HG02571 (cell line): ENCODE measurements at regions not wholly inside any gene's neighbourhood (a gene's known extent, or its start where the extent isn't known, plus 50 kb on each side); places are given as distances from the start of the nearest gene placed in this dataset.

Experiments
- ATAC-seq: cut with Tn5 transposase; IDR thresholded peaks from one replicate; pipeline ENCODE4 v1.9.1; 2021; ENCODE audit warnings: mild to moderate bottlenecking, moderate library complexity; ENCODE audit not compliant: unreplicated experiment

DNA sequence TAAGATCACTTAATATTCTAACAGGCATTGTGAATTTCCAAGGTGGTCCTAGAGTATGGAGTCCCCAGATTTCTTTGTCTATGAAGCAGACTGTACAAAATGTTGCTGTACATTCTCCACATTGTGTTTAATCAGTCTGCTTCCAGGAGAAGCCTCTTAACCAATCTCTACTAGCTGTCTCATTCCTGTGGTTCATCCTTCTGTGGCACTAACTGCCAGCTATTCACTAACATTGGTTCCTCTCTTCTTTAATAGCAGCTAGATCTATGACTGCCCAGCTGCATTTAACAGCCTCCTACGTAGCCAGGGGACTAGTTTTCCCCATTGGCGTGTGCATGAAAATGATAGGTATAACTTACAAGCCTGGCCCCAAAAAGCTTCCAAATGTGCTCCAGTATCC is 395.4 kb downstream of the SAMD5 start:
- no peak for ATAC-seq

GRCh38 chr6:147904416-147904815 is 395.9 kb downstream of the SAMD5 start:
- ATAC-seq = no peak

DNA sequence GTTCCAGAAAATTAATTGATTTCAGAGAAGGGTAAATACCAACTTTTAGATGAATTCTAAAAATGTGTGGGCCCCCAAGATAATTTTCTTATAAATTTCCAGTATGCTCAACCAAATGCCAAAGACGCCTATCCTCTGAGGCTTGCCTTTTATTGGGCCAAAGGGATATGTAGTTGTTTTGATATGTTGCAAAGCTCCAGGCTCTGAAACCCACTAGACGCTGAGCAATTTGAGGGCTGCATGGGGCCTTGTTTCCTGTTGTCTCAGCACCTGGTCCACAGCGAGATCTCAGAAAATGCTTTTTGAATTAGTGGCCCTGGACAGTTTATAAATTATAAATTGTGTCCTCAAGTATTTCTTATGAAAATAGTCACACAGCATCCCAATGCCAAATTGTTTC is 397.2 kb downstream of the SAMD5 start:
- ATAC-seq = no peak

DNA sequence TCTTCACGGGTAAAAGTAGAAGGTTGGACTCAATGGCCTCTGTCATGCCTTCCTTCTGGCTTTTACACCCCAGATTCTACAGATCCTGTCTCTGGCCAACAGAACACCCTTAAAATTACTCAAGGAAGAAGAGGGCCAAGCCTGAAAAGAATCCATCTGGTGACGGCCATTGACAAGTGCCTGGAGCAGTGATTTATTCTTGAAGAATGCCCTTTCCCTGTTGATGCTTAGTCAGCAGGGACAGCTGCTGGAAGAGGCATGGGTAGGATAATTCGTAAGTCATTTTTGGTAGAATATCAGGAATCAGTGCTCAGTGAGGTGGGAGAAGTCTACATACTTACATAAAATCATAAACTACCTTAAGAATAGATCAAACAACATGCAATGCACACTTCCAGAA is 397.9 kb downstream of the SAMD5 start:
- no peak for ATAC-seq

- no peak for ATAC-seq
These were observed 401.1 kb downstream of the SAMD5 start for GRCh38 chr6:147909640-147910039.

DNA sequence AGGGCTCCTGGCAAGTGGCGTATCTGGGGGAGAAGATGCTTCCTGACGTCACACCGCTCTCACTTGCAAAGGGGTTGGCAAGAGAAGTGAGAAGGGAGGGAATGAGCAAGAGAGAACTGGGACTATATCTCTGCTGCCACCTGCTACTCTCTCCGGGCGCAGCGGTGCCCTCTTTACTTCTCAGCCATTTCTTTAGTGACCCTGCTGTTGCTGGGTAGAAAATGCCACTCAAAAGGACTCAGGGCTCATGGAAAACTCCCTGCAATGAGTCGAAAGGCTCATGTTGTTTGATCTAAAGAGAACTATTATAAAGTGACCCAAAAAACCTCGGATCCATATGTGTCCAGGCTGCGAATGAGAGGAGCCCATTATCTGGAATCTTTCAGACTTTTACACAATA is 401.8 kb downstream of the SAMD5 start:
- no peak for ATAC-seq

DNA sequence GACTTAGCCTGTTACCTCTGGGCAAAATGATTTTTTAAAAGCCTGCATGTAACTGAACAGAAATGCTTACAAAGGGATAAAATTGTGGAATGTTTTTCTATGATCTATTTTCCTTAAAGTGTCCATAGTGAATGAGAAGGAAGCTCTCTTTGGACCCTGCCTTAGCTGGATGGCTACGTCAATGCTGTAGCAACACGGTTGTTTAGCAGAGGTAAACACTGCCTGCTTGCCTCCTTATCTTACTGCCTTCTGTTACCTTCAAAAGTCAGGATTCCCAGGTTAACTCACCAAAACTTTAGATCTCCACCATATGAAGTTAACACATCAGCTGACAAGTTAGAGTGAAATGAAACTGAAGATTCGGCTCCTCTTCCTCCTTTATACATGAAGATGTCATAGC is 402.6 kb downstream of the SAMD5 start:
- ATAC-seq = no peak

- no peak for ATAC-seq
These were observed 403.2 kb downstream of the SAMD5 start for GRCh38 chr6:147911686-147912085.

GRCh38 chr6:147922799-147923198 is 414.3 kb downstream of the SAMD5 start:
- no peak for ATAC-seq

GRCh38 chr6:147924598-147924997 is 416.1 kb downstream of the SAMD5 start:
- ATAC-seq = no peak

GRCh38 chr6:147925826-147926225 is 416.8 kb upstream of the SASH1 start:
- ATAC-seq = no peak

DNA sequence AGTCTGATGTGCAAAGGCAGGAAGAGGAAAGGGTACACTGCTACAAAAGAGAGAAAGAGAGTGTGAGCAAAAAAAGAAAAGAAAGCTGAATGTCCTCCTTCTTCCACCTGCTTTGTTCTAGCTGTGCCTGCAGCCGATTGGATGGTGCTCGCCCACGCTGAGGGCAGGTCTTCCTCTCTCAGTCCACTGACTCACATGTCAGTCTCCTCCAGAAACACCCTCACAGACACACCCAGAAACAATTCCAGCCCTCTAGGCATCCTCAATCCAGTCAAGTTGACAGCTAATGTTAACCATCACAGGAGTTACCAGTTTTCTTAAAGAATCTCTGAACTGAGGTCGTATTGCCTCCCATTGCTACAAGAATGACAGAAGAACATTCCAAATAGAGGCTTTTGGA is 411.9 kb upstream of the SASH1 start:
- ATAC-seq = no peak

DNA sequence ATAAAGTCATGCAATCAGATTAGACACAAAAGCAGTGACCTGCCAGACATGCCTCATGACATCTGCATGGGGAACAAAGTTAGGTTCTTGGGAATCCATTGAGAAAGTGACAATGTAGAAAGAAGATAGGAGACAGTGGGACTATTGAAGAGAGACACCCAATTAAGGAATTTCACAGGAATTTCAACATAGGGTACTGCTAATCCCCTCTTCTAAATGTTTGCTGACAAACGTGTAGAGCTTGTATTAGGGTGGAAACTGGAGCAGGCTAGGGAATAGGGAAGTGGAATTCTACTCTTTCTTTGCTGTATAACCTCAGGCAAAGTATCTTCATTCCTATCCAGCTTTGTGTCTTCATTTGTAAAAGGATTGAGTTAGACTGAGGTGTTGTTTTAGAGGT is 409.4 kb upstream of the SASH1 start:
- ATAC-seq = no peak

- no peak for ATAC-seq
These were observed 407.0 kb upstream of the SASH1 start for GRCh38 chr6:147935656-147936055.

DNA sequence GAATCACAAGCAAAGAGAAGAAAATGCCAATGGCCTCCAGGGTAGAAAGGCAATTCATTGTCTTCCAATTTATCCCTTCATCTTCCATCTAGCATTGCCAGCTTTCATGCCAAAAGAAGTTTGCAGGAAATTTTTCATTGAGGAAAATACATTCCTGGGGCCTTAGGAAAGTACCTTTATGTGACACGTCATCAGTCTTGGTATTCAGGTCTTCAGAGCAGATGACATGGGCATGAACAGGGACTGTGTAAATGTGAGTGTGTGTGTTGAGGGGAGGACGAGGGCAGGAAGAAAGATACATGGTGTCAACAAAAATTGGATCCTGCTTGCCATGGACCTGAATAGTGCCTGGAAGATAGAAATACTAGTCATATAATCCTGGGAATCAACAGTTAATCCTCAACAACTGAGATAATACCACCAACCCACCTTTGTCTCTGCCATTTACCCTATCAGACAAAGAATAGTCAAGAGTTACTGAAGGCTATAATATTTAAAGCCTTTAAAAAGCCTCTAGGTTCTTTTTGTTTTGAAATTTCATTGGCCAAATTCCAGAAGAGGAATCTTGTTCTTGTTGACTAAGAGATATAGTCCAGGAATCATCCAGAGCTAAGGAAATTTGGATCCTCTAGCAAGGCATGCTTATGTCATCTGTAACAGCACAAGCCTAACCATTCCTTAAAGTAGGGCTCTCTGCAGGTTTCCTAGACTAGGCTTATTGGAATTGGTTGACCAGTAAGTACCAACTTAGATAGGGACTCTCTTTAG is 405.8 kb upstream of the SASH1 start:
- no peak for ATAC-seq

- no peak for ATAC-seq
These were observed 401.5 kb upstream of the SASH1 start for GRCh38 chr6:147941143-147941542.

GRCh38 chr6:147942363-147942762 is 400.3 kb upstream of the SASH1 start:
- no peak for ATAC-seq

DNA sequence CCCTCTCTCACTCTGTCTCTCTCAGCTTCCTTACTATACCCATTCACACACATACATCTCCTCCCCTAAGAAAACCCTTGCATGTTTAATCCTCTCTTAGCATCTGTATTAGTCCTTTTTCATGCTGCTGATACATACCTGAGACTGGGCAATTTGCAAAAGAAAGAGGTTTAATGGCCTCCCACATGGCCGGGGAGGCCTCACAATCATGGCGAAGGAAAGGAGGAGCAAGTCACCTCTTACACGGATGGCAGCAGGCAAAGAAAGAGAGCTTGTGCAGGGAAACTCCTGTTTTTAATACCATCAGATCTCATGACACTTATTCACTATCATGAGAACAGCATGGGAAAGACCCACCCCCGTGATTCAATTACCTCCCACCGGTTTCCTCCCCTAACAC is 398.5 kb upstream of the SASH1 start:
- ATAC-seq = no peak

GRCh38 chr6:147947521-147947920 is 395.1 kb upstream of the SASH1 start:
- no peak for ATAC-seq

- no peak for ATAC-seq
These were observed 392.5 kb upstream of the SASH1 start for GRCh38 chr6:147949981-147950622.

GRCh38 chr6:147950623-147950987 is 392.0 kb upstream of the SASH1 start:
- ATAC-seq = no peak

- ATAC-seq = no peak
These were observed 390.9 kb upstream of the SASH1 start for GRCh38 chr6:147951726-147952125.

DNA sequence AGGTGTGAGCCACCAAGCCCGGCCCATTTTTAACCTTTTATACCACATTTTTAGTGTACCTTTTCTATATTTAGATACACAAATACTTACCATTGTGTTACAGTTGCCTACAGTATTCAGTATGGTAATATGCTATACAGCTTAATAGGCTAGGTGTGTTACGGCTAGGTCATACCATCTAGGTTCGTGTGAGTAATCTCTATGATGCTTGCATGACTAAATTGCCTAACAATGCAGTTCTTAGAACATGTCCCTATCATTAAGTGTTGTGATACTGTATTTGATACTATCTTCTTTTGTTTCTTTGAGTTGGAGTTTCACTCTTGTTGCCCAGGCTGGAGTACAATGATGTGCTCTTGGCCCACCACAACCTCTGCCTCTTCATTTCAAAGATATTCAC is 387.7 kb upstream of the SASH1 start:
- no peak for ATAC-seq
